Hematopoietic multipotent progenitor cell treated with erythropoietin and hydrocortisone succinate and interleukin-3 and kit ligand, for 8 days (in vitro differentiated cells): ENCODE measurements at regions not wholly inside any gene's neighbourhood (a gene's known extent, or its start where the extent isn't known, plus 50 kb on each side); places are given as distances from the start of the nearest gene placed in this dataset.

ENCODE experiments used
- DNase-seq: peaks from one replicate; pipeline ENCODE4 v3.0.0-alpha.2; 2015

- DNase-seq: no peak
Measured at GRCh38 chr21:40901691-40902090, 54.7 kb upstream of the DSCAM start.

GRCh38 chr21:40902299-40902698 is 55.3 kb upstream of the DSCAM start:
- no peak for DNase-seq

- DNase-seq: no peak
Measured at GRCh38 chr21:40902993-40903392, 56.0 kb upstream of the DSCAM start.

- DNase-seq: no peak
Measured at GRCh38 chr21:40905251-40905650, 58.3 kb upstream of the DSCAM start.

- DNase-seq: no peak
Measured at GRCh38 chr21:40912375-40912774, 65.4 kb upstream of the DSCAM start.

GRCh38 chr21:40915114-40915513 is 68.2 kb upstream of the DSCAM start:
- DNase-seq: no peak

- DNase-seq: no peak
Measured at GRCh38 chr21:40923407-40923806, 76.4 kb upstream of the DSCAM start.

GRCh38 chr21:40923901-40924300 is 76.9 kb upstream of the DSCAM start:
- no peak for DNase-seq

- no peak for DNase-seq
Measured at GRCh38 chr21:40924641-40925040, 77.7 kb upstream of the DSCAM start.

- no peak for DNase-seq
Measured at GRCh38 chr21:40926238-40926637, 79.3 kb upstream of the DSCAM start.

- no peak for DNase-seq
Measured at GRCh38 chr21:40929833-40930232, 82.9 kb upstream of the DSCAM start.

GRCh38 chr21:40931197-40931596 is 84.2 kb upstream of the DSCAM start:
- no peak for DNase-seq

- DNase-seq: no peak
Measured at GRCh38 chr21:40936178-40936577, 89.2 kb upstream of the DSCAM start.

- DNase-seq: no peak
Measured at GRCh38 chr21:40936771-40937261, 89.9 kb upstream of the DSCAM start.

GRCh38 chr21:40938078-40938477 is 91.1 kb upstream of the DSCAM start:
- no peak for DNase-seq

GRCh38 chr21:40938611-40939010 is 91.7 kb upstream of the DSCAM start:
- no peak for DNase-seq

- DNase-seq: no peak
Measured at GRCh38 chr21:40947713-40948112, 100.8 kb upstream of the DSCAM start.

GRCh38 chr21:40950970-40951369 is 104.0 kb upstream of the DSCAM start:
- no peak for DNase-seq

GRCh38 chr21:40952551-40953323 is 105.8 kb upstream of the DSCAM start:
- no peak for DNase-seq

GRCh38 chr21:40964691-40965090 is 117.7 kb upstream of the DSCAM start:
- DNase-seq: no peak

- no peak for DNase-seq
Measured at GRCh38 chr21:40967771-40968170, 120.8 kb upstream of the DSCAM start.

- no peak for DNase-seq
Measured at GRCh38 chr21:40972151-40972550, 125.2 kb upstream of the DSCAM start.

- DNase-seq: no peak
Measured at GRCh38 chr21:40976198-40977109, 129.5 kb upstream of the DSCAM start.

- DNase-seq: no peak
Measured at GRCh38 chr21:40985370-40985769, 138.4 kb upstream of the DSCAM start.
